SK-N-SH treated with all-trans-retinoic acid at 6 μM for 48 hours (cell line): ENCODE measurements at regions not wholly inside any gene's neighbourhood (a gene's known extent, or its start where the extent isn't known, plus 50 kb on each side); places are given as distances from the start of the nearest gene placed in this dataset.

Experiments used
- ATAC-seq: fragments of 200-7000 bp; cut with Tn5 transposase; 3 replicates; pipeline ENCODE4 v1.9.1; 2020; ENCODE audit warnings: mild to moderate bottlenecking, moderate library complexity
- ARNTL ChIP-seq: fragments of 450-650 bp; formaldehyde crosslinking; IDR thresholded peaks from 2 replicates; pipeline ENCODE4 v1.5.0; 2020; ENCODE audit warnings: low read depth, mild to moderate bottlenecking, moderate library complexity, borderline replicate concordance
- CREB5 ChIP-seq: fragments of 250-450 bp; sonication (Bioruptor Pico); IDR thresholded peaks from 2 replicates; pipeline ENCODE4 v1.5.1; 2020; ENCODE audit warnings: low read depth, mild to moderate bottlenecking, moderate library complexity
- ESRRG ChIP-seq: fragments of 250-450 bp; sonication (Bioruptor Pico); IDR thresholded peaks from 2 replicates; pipeline ENCODE4 v1.6.1; 2021; ENCODE audit warnings: mild to moderate bottlenecking
- GLIS3 ChIP-seq: fragments of 250-450 bp; sonication (Bioruptor Pico); IDR thresholded peaks from 2 replicates; pipeline ENCODE4 v1.5.0; 2020; ENCODE audit warnings: mild to moderate bottlenecking, moderate library complexity
- OSR1 ChIP-seq: fragments of 250-450 bp; sonication (Bioruptor Pico); IDR thresholded peaks from 2 replicates; pipeline ENCODE4 v1.8.0; 2022; ENCODE audit warnings: moderate library complexity, mild to moderate bottlenecking, inconsistent platforms
- POU6F1 ChIP-seq: fragments of 250-450 bp; sonication (Bioruptor Pico); IDR thresholded peaks from 2 replicates; pipeline ENCODE4 v1.8.0; 2021; ENCODE audit warnings: low read depth, mild to moderate bottlenecking, moderate library complexity, borderline replicate concordance
- PPARA ChIP-seq: fragments of 250-450 bp; sonication (Bioruptor Pico); IDR thresholded peaks from 2 replicates; pipeline ENCODE4 v1.5.0; 2020; ENCODE audit warnings: mild to moderate bottlenecking, borderline replicate concordance
- RARB ChIP-seq: fragments of 250-450 bp; sonication (Bioruptor Pico); IDR thresholded peaks from 2 replicates; pipeline ENCODE4 v1.8.0; 2021; ENCODE audit warnings: mild to moderate bottlenecking, moderate library complexity
- SNAI2 ChIP-seq: fragments of 250-450 bp; sonication (Bioruptor Pico); IDR thresholded peaks from 2 replicates; pipeline ENCODE4 v1.5.0; 2020; ENCODE audit warnings: mild to moderate bottlenecking, moderate library complexity
- TCF4 ChIP-seq: fragments of 250-450 bp; sonication (Bioruptor Pico); IDR thresholded peaks from 2 replicates; pipeline ENCODE4 v1.8.0; 2021; ENCODE audit warnings: mild to moderate bottlenecking, moderate library complexity, borderline replicate concordance
- TOX ChIP-seq: fragments of 250-450 bp; sonication (Bioruptor Pico); IDR thresholded peaks from 2 replicates; pipeline ENCODE4 v1.8.0; 2021; ENCODE audit warnings: mild to moderate bottlenecking, moderate library complexity, borderline replicate concordance
- ZFP3 ChIP-seq: fragments of 250-450 bp; sonication (Bioruptor Pico); IDR thresholded peaks from 2 replicates; pipeline ENCODE4 v1.5.0; 2020; ENCODE audit warnings: mild to moderate bottlenecking, moderate library complexity
- ZFP30 ChIP-seq: fragments of 450-650 bp; formaldehyde crosslinking; IDR thresholded peaks from 2 replicates; pipeline ENCODE4 v1.5.0; 2022; ENCODE audit warnings: mild to moderate bottlenecking, moderate library complexity
- ZNF565 ChIP-seq: fragments of 450-650 bp; formaldehyde crosslinking; conservative IDR thresholded peaks from 2 replicates; pipeline ENCODE4 v1.5.0; 2020; ENCODE audit warnings: low read depth, mild to moderate bottlenecking, moderate library complexity
- ZNF70 ChIP-seq: fragments of 450-650 bp; formaldehyde crosslinking; IDR thresholded peaks from 2 replicates; pipeline ENCODE4 v1.5.0; 2020; ENCODE audit warnings: mild to moderate bottlenecking, moderate library complexity
- TF ChIP-seq, protein P1 (sequence below): fragments of 250-450 bp; sonication (Bioruptor Pico); IDR thresholded peaks from 2 replicates; pipeline ENCODE4 v1.5.0; 2020; ENCODE audit warnings: mild to moderate bottlenecking, moderate library complexity
- TF ChIP-seq, protein P2 (sequence below): fragments of 250-450 bp; sonication (Bioruptor Pico); IDR thresholded peaks from 2 replicates; pipeline ENCODE4 v1.8.0; 2020; ENCODE audit warnings: mild to moderate bottlenecking, moderate library complexity, borderline replicate concordance

DNA sequence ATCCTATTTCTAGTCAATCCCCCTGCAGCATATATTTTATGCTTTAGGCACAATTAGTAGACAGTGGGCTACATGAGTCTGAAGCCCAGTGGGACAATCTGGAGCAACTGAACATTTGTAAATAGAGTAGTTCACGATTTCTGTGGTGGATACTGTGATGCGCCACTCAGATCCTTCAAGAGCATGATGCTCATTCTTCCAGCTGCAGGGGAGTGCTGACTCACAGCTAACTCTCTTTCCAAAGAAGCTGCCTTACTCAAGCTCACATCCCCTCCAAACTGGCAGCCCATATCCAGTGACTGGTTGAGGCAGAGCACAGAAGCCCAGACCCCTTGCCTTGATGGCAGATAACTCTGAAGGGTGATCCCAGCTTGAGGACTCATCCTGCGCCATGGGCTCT is 224.2 kb upstream of the EEA1 start:
- TF ChIP-seq ARNTL (CRISPR knock-in tag): no peak
- no peak for TF ChIP-seq TCF4 (CRISPR knock-in tag)
- TF ChIP-seq ZNF70: no peak
- TF ChIP-seq SNAI2 (CRISPR knock-in tag): no peak
- TF ChIP-seq ZFP30 (CRISPR knock-in tag): no peak
- TF ChIP-seq, protein P1, sequence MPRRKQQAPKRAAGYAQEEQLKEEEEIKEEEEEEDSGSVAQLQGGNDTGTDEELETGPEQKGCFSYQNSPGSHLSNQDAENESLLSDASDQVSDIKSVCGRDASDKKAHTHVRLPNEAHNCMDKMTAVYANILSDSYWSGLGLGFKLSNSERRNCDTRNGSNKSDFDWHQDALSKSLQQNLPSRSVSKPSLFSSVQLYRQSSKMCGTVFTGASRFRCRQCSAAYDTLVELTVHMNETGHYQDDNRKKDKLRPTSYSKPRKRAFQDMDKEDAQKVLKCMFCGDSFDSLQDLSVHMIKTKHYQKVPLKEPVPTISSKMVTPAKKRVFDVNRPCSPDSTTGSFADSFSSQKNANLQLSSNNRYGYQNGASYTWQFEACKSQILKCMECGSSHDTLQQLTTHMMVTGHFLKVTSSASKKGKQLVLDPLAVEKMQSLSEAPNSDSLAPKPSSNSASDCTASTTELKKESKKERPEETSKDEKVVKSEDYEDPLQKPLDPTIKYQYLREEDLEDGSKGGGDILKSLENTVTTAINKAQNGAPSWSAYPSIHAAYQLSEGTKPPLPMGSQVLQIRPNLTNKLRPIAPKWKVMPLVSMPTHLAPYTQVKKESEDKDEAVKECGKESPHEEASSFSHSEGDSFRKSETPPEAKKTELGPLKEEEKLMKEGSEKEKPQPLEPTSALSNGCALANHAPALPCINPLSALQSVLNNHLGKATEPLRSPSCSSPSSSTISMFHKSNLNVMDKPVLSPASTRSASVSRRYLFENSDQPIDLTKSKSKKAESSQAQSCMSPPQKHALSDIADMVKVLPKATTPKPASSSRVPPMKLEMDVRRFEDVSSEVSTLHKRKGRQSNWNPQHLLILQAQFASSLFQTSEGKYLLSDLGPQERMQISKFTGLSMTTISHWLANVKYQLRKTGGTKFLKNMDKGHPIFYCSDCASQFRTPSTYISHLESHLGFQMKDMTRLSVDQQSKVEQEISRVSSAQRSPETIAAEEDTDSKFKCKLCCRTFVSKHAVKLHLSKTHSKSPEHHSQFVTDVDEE: no peak
- no peak for TF ChIP-seq OSR1 (CRISPR knock-in tag)
- TF ChIP-seq ZFP3 (CRISPR knock-in tag): no peak
- TF ChIP-seq ESRRG (CRISPR knock-in tag): no peak
- TF ChIP-seq TOX (CRISPR knock-in tag): no peak
- no peak for TF ChIP-seq GLIS3
- TF ChIP-seq RARB (CRISPR knock-in tag): no peak
- TF ChIP-seq, protein P2, sequence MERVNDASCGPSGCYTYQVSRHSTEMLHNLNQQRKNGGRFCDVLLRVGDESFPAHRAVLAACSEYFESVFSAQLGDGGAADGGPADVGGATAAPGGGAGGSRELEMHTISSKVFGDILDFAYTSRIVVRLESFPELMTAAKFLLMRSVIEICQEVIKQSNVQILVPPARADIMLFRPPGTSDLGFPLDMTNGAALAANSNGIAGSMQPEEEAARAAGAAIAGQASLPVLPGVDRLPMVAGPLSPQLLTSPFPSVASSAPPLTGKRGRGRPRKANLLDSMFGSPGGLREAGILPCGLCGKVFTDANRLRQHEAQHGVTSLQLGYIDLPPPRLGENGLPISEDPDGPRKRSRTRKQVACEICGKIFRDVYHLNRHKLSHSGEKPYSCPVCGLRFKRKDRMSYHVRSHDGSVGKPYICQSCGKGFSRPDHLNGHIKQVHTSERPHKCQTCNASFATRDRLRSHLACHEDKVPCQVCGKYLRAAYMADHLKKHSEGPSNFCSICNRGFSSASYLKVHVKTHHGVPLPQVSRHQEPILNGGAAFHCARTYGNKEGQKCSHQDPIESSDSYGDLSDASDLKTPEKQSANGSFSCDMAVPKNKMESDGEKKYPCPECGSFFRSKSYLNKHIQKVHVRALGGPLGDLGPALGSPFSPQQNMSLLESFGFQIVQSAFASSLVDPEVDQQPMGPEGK: no peak
- TF ChIP-seq ZNF565: no peak
- no peak for TF ChIP-seq CREB5
- ATAC-seq: no peak

GRCh38 chr12:93154096-93154728 is 223.5 kb upstream of the NUDT4 start:
- TF ChIP-seq TOX (CRISPR knock-in tag): no peak
- ATAC-seq: no peak

GRCh38 chr12:93154753-93155480 is 222.8 kb upstream of the NUDT4 start:
- no peak for ATAC-seq
- TF ChIP-seq POU6F1 (CRISPR knock-in tag) (no peak), ZFP3 (CRISPR knock-in tag) (no peak), TOX (CRISPR knock-in tag) (no peak), PPARA (CRISPR knock-in tag) (no peak), CREB5 (no peak), RARB (CRISPR knock-in tag) (no peak)
- TF ChIP-seq, protein P2: no peak
